ENCODE measurements at regions not wholly inside any gene's neighbourhood (a gene's known extent, or its start where the extent isn't known, plus 50 kb on each side); places are given as distances from the start of the nearest gene placed in this dataset.

DNA sequence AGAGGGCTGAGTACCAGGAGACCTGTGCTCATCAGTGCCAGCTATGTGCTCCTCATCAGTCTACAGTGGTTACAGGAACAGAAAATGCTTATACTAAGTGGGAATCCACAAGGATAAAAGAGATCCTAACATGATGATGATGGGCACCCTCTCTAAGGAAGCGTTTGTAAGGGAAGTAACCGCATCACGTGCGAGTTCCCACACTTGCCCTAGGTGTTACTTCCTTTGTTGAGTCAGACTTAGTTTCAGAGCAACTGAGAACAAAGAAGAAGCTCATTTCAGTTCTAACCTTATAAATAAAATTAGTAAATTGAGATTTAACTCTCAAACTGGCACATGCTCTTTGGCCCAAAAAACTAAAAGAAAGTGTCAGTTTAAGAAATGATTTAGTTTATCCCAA is 956.4 kb upstream of the TMEM132C start:
- TF ChIP-seq, protein P1, sequence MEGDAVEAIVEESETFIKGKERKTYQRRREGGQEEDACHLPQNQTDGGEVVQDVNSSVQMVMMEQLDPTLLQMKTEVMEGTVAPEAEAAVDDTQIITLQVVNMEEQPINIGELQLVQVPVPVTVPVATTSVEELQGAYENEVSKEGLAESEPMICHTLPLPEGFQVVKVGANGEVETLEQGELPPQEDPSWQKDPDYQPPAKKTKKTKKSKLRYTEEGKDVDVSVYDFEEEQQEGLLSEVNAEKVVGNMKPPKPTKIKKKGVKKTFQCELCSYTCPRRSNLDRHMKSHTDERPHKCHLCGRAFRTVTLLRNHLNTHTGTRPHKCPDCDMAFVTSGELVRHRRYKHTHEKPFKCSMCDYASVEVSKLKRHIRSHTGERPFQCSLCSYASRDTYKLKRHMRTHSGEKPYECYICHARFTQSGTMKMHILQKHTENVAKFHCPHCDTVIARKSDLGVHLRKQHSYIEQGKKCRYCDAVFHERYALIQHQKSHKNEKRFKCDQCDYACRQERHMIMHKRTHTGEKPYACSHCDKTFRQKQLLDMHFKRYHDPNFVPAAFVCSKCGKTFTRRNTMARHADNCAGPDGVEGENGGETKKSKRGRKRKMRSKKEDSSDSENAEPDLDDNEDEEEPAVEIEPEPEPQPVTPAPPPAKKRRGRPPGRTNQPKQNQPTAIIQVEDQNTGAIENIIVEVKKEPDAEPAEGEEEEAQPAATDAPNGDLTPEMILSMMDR (conservative IDR thresholded peaks at IDR 0.05 in 1 of 2, IDR thresholded peaks at IDR 0.05 in 1 of 2; ENCODE audit: extremely low read depth in 1 of 2, insufficient read depth in 1 of 2, low read depth in 1 of 2, low read length in 2 of 2) = no peak
- no peak for TF ChIP-seq EZH2 (IDR thresholded peaks at IDR 0.05; ENCODE audit: borderline replicate concordance, low read length)

All from mammary epithelial cell (primary cell).